ENCODE measurements at regions not wholly inside any gene's neighbourhood (a gene's known extent, or its start where the extent isn't known, plus 50 kb on each side); places are given as distances from the start of the nearest gene placed in this dataset.

- TF ChIP-seq EP300 (IDR thresholded peaks at IDR 0.05) (no peak), CTCF (IDR thresholded peaks at IDR 0.05) (no peak), POLR2A (IDR thresholded peaks at IDR 0.05) (no peak)
Observed at GRCh38 chr21:20902998-20903397, 95.2 kb upstream of the NCAM2 start.
